Upper lobe of right lung (tissue), 1 donor: ENCODE measurements at regions not wholly inside any gene's neighbourhood (a gene's known extent, or its start where the extent isn't known, plus 50 kb on each side); places are given as distances from the start of the nearest gene placed in this dataset.
A peak's percentile ranks its signal among the peaks of the same experiment; 100 is the strongest.

Source experiments
- ATAC-seq: fragments of 200-7000 bp; cut with Tn5 transposase; one replicate; pipeline ENCODE4 v1.9.1; 2020; ENCODE audit warnings: mild to moderate bottlenecking, moderate library complexity
- DNase-seq: peaks from one replicate; pipeline ENCODE4 v3.0.0-alpha.2; 2020
- H3K27ac ChIP-seq: fragments of 200-600 bp; one replicate; pipeline ENCODE4 v1.8.0; 2022
- H3K27me3 ChIP-seq: fragments of 200-600 bp; one replicate; pipeline ENCODE4 v1.8.0; 2022; ENCODE audit warnings: mild to moderate bottlenecking
- H3K36me3 ChIP-seq: fragments of 200-600 bp; one replicate; pipeline ENCODE4 v1.8.0; 2022
- H3K4me1 ChIP-seq: fragments of 200-600 bp; one replicate; pipeline ENCODE4 v1.8.0; 2022
- H3K4me3 ChIP-seq: fragments of 200-600 bp; one replicate; pipeline ENCODE4 v1.8.0; 2022; ENCODE audit warnings: mild to moderate bottlenecking
- H3K9me3 ChIP-seq: fragments of 200-600 bp; one replicate; pipeline ENCODE4 v1.8.0; 2022
- CTCF ChIP-seq: fragments of 200-600 bp; IDR thresholded peaks from one replicate; pipeline ENCODE4 v1.8.0; 2022; ENCODE audit warnings: antibody characterized with exemption
- intact Hi-C: fragments of 100-400 bp; cut with DNase I; formaldehyde crosslinking; loops from one replicate; pipeline ENCODE4 v1.11.0; 2022
- donor health status: DM: no; HTN: yes; CAD: no; lungs with severe emphysema.

- Histone ChIP-seq H3K27me3 (no peaks in the 10 kb centered on the region), H3K4me1 (no peaks in the 10 kb centered on the region), H3K9me3 (no peaks in the 10 kb centered on the region), H3K4me3 (no peak overlapping the region), H3K27ac (no peak overlapping the region), H3K36me3 (no peaks in the 10 kb centered on the region)
- ATAC-seq (no peak), DNase-seq (no peak)
- TF ChIP-seq CTCF = no peak
- intact Hi-C loops = no loop called here
Measured at GRCh38 chr10:63064706-63065105, 68.4 kb upstream of the NRBF2 start.

GRCh38 chr10:63058236-63058635 is 74.9 kb upstream of the NRBF2 start:
- DNase-seq = no peak

GRCh38 chr10:63057509-63057908 is 75.6 kb upstream of the NRBF2 start:
- no peak overlapping the region for H3K4me3 ChIP-seq
- H3K27ac ChIP-seq = no peak overlapping the region
- H3K4me1 ChIP-seq = no peaks in the 10 kb centered on the region
- ATAC-seq = no peak
- no peak for TF ChIP-seq CTCF
- H3K9me3 ChIP-seq = no peaks in the 10 kb centered on the region
- peak; percentile 17 for DNase-seq
- intact Hi-C loops = no loop called here
- no peaks in the 10 kb centered on the region for H3K27me3 ChIP-seq
- no peaks in the 10 kb centered on the region for H3K36me3 ChIP-seq

More at GRCh38 chr10:63058236-63058635, 74.9 kb upstream of the NRBF2 start:
- Histone ChIP-seq H3K27ac (no peak overlapping the region), H3K4me1 (no peaks in the 10 kb centered on the region), H3K4me3 (no peak overlapping the region), H3K36me3 (no peaks in the 10 kb centered on the region), H3K9me3 (no peaks in the 10 kb centered on the region), H3K27me3 (no peaks in the 10 kb centered on the region)
- no peak for TF ChIP-seq CTCF
- no peak for ATAC-seq
- intact Hi-C loops = no loop called here

- ATAC-seq = no peak
- Histone ChIP-seq H3K27ac (no peak overlapping the region), H3K4me3 (no peak overlapping the region), H3K27me3 (no peaks in the 10 kb centered on the region), H3K36me3 (no peaks in the 10 kb centered on the region), H3K4me1 (no peaks in the 10 kb centered on the region), H3K9me3 (no peaks in the 10 kb centered on the region)
- TF ChIP-seq CTCF = no peak
- DNase-seq = no peak
- intact Hi-C loops = no loop called here
Measured at GRCh38 chr10:63055705-63056104, 77.4 kb upstream of the NRBF2 start.

GRCh38 chr10:63054889-63055611 is 78.1 kb upstream of the NRBF2 start:
- Histone ChIP-seq H3K36me3 (no peaks in the 10 kb centered on the region), H3K4me1 (no peaks in the 10 kb centered on the region), H3K9me3 (no peaks in the 10 kb centered on the region), H3K27ac (no peak overlapping the region), H3K27me3 (no peaks in the 10 kb centered on the region), H3K4me3 (no peak overlapping the region)
- DNase-seq = no peak
- ATAC-seq = no peak
- TF ChIP-seq CTCF = no peak
- intact Hi-C loops = no loop called here

GRCh38 chr10:63052083-63052482 is 81.0 kb upstream of the NRBF2 start:
- Histone ChIP-seq H3K27me3 (no peaks in the 10 kb centered on the region), H3K27ac (no peak overlapping the region), H3K4me1 (no peaks in the 10 kb centered on the region), H3K36me3 (no peaks in the 10 kb centered on the region), H3K4me3 (no peak overlapping the region), H3K9me3 (no peaks in the 10 kb centered on the region)
- ATAC-seq (no peak), DNase-seq (peak; percentile 15)
- no peak for TF ChIP-seq CTCF
- intact Hi-C loops = no loop called here
